ENCODE measurements at regions not wholly inside any gene's neighbourhood (a gene's known extent, or its start where the extent isn't known, plus 50 kb on each side); places are given as distances from the start of the nearest gene placed in this dataset.

- intact Hi-C loops (cut with DNase I, micrococcal nuclease), result no loop called here
- Histone ChIP-seq H3K9me3 (ENCODE audit: control insufficient read depth in 1 of 2, insufficient read depth in 1 of 2, low read length in 2 of 2) (peaks cover 0 to 18% of the 10 kb centered on the region in 2 experiments), H3K4me1 (ENCODE audit: insufficient read depth, low read length) (peaks cover 6% of the 10 kb centered on the region), H3K27ac (ENCODE audit: low read depth in 1 of 2, low read length in 2 of 2) (no peak overlapping the region), H3K36me3 (ENCODE audit: insufficient read depth, low read length) (no peaks in the 10 kb centered on the region), H3K27me3 (ENCODE audit: control insufficient read depth in 1 of 2, insufficient read depth in 2 of 2, low read length in 2 of 2) (no peaks in the 10 kb centered on the region), H3K4me3 (ENCODE audit: low read length) (no peak overlapping the region)
- Mint-ChIP-seq H3K4me1 (ENCODE audit: low read depth) (peaks cover under 1% of the 10 kb centered on the region), H3K4me3 (no peak overlapping the region), H3K27ac (no peak overlapping the region), H3K9me3 (peaks cover 2% of the 10 kb centered on the region), H3K27me3 (peaks cover 11% of the 10 kb centered on the region), H3K36me3 (ENCODE audit: low read depth) (no peaks in the 10 kb centered on the region)
- TF ChIP-seq CTCF (IDR thresholded peaks at IDR 0.05), result no peak
- no peak for ATAC-seq (ENCODE audit: poor library complexity)
- ChIA-PET CTCF (no interaction called here), POLR2A (interaction anchor here (0.6 kb wide), 1 partner anchor 776 kb away, joined by 3 read pairs; no protein-coding TSS in a partner anchor)
- no peak for DNase-seq
Observed at GRCh38 chr6:1518855-1519254, 90.9 kb upstream of the FOXC1 start.

- TF ChIP-seq CTCF (IDR thresholded peaks at IDR 0.05), result no peak
- Mint-ChIP-seq H3K4me1 (ENCODE audit: low read depth) (peaks cover 8% of the 10 kb centered on the region), H3K27ac (no peak overlapping the region), H3K36me3 (ENCODE audit: low read depth) (no peaks in the 10 kb centered on the region), H3K27me3 (peaks cover 9% of the 10 kb centered on the region), H3K4me3 (no peak overlapping the region), H3K9me3 (peaks cover 2% of the 10 kb centered on the region)
- H3K4me1 ChIP-seq (ENCODE audit: insufficient read depth, low read length), result peaks cover 13% of the 10 kb centered on the region
- intact Hi-C loops (cut with DNase I, micrococcal nuclease), result no loop called here
- H3K27ac ChIP-seq (ENCODE audit: low read depth in 1 of 2, low read length in 2 of 2), result no peak overlapping the region
- ATAC-seq (ENCODE audit: poor library complexity), result no peak
- H3K4me3 ChIP-seq (ENCODE audit: low read length), result no peak overlapping the region
- no peak for DNase-seq
- POLR2A ChIA-PET, result interaction anchor here (0.6 kb wide), 1 partner anchor 776 kb away, joined by 3 read pairs; no protein-coding TSS in a partner anchor
- H3K36me3 ChIP-seq (ENCODE audit: insufficient read depth, low read length), result no peaks in the 10 kb centered on the region
- CTCF ChIA-PET, result no interaction called here
- H3K27me3 ChIP-seq (ENCODE audit: control insufficient read depth in 1 of 2, insufficient read depth in 2 of 2, low read length in 2 of 2), result no peaks in the 10 kb centered on the region
- H3K9me3 ChIP-seq (ENCODE audit: control insufficient read depth in 1 of 2, insufficient read depth in 1 of 2, low read length in 2 of 2), result peaks cover 0 to 18% of the 10 kb centered on the region in 2 experiments
Observed at GRCh38 chr6:1519597-1519996, 90.1 kb upstream of the FOXC1 start.

GRCh38 chr6:1522779-1523178 is 86.9 kb upstream of the FOXC1 start:
- H3K27ac Mint-ChIP-seq, result no peak overlapping the region
- H3K27ac ChIP-seq (ENCODE audit: low read depth in 1 of 2, low read length in 2 of 2), result no peak overlapping the region
- TF ChIP-seq CTCF (IDR thresholded peaks at IDR 0.05), result no peak

More at GRCh38 chr6:1522779-1523178, 86.9 kb upstream of the FOXC1 start:
- H3K27me3 Mint-ChIP-seq, result no peaks in the 10 kb centered on the region
- peaks cover 39% of the 10 kb centered on the region for H3K4me1 Mint-ChIP-seq (ENCODE audit: low read depth)
- H3K9me3 Mint-ChIP-seq, result peaks cover 2% of the 10 kb centered on the region
- intact Hi-C loops (cut with DNase I, micrococcal nuclease), result loop anchor here in 1 of 2 experiments (2.0 to 10.0 kb wide), 4 partner anchors 582 to 1232 kb away; partner anchors contain the start of gene MYLK4
- H3K36me3 ChIP-seq (ENCODE audit: insufficient read depth, low read length), result no peaks in the 10 kb centered on the region
- H3K9me3 ChIP-seq (ENCODE audit: control insufficient read depth in 1 of 2, insufficient read depth in 1 of 2, low read length in 2 of 2), result peaks cover 0 to 13% of the 10 kb centered on the region in 2 experiments
- no peak overlapping the region for H3K4me3 ChIP-seq (ENCODE audit: low read length)
- ChIA-PET POLR2A (no interaction called here), CTCF (no interaction called here)
- no peak overlapping the region for H3K4me3 Mint-ChIP-seq
- H3K27me3 ChIP-seq (ENCODE audit: control insufficient read depth in 1 of 2, insufficient read depth in 2 of 2, low read length in 2 of 2), result no peaks in the 10 kb centered on the region
- ATAC-seq (ENCODE audit: poor library complexity), result no peak
- peaks cover 45% of the 10 kb centered on the region for H3K4me1 ChIP-seq (ENCODE audit: insufficient read depth, low read length)
- H3K36me3 Mint-ChIP-seq (ENCODE audit: low read depth), result no peaks in the 10 kb centered on the region
- no peak for DNase-seq

Data from CD4-positive, alpha-beta T cell (primary cell).